Lower lobe of right lung (tissue), 2 donors: ENCODE measurements at regions not wholly inside any gene's neighbourhood (a gene's known extent, or its start where the extent isn't known, plus 50 kb on each side); places are given as distances from the start of the nearest gene placed in this dataset.

Source experiments
- ATAC-seq, 2 donors: fragments of 200-7000 bp; cut with Tn5 transposase; one replicate each; pipeline ENCODE4 v1.9.1; 2020 to 2022; ENCODE audit warnings: mild to moderate bottlenecking in 2 of 2, moderate library complexity in 2 of 2
- DNase-seq: peaks from one replicate; pipeline ENCODE4 v3.0.0-alpha.2; 2020
- H3K27ac ChIP-seq: fragments of 200-600 bp; one replicate; pipeline ENCODE4 v1.8.0; 2022
- H3K27me3 ChIP-seq: fragments of 200-600 bp; one replicate; pipeline ENCODE4 v1.8.0; 2022; ENCODE audit warnings: low read depth
- H3K36me3 ChIP-seq: fragments of 200-600 bp; one replicate; pipeline ENCODE4 v1.8.0; 2022; ENCODE audit warnings: mild to moderate bottlenecking
- H3K4me1 ChIP-seq: fragments of 200-600 bp; one replicate; pipeline ENCODE4 v1.8.0; 2022
- H3K4me3 ChIP-seq: fragments of 200-600 bp; one replicate; pipeline ENCODE4 v1.8.0; 2022; ENCODE audit warnings: mild to moderate bottlenecking
- H3K9me3 ChIP-seq: fragments of 200-600 bp; one replicate; pipeline ENCODE4 v1.8.0; 2022
- CTCF ChIP-seq: fragments of 200-600 bp; IDR thresholded peaks from one replicate; pipeline ENCODE4 v1.8.0; 2022; ENCODE audit warnings: antibody characterized with exemption, mild to moderate bottlenecking
- intact Hi-C: fragments of 100-400 bp; cut with DNase I; formaldehyde crosslinking; loops from one replicate; pipeline ENCODE4 v1.11.0; 2022
- donor health status: DM: no; HTN: yes; CAD: no; lungs with severe emphysema.

- Histone ChIP-seq H3K4me3 (no peak overlapping the region), H3K4me1 (no peaks in the 10 kb centered on the region), H3K36me3 (no peaks in the 10 kb centered on the region), H3K9me3 (peaks cover 6% of the 10 kb centered on the region), H3K27ac (no peak overlapping the region), H3K27me3 (peaks cover 12% of the 10 kb centered on the region)
- ATAC-seq = no peak
- no peak for DNase-seq
- intact Hi-C loops = no loop called here
- no peak for TF ChIP-seq CTCF
Observed at GRCh38 chr21:36596174-36596573, 102.7 kb upstream of the SIM2 start.

GRCh38 chr21:36601362-36601761 is 97.6 kb upstream of the SIM2 start:
- TF ChIP-seq CTCF = no peak

GRCh38 chr21:36602735-36603134 is 96.2 kb upstream of the SIM2 start:
- Histone ChIP-seq H3K27ac (no peak overlapping the region), H3K27me3 (peaks cover 24% of the 10 kb centered on the region), H3K4me3 (no peak overlapping the region), H3K4me1 (no peaks in the 10 kb centered on the region), H3K36me3 (no peaks in the 10 kb centered on the region), H3K9me3 (peaks cover 6% of the 10 kb centered on the region)
- intact Hi-C loops = no loop called here
- DNase-seq (no peak), ATAC-seq (no peak)
- no peak for TF ChIP-seq CTCF

More at GRCh38 chr21:36601362-36601761, 97.6 kb upstream of the SIM2 start:
- intact Hi-C loops = no loop called here
- DNase-seq (no peak), ATAC-seq (no peak)
- Histone ChIP-seq H3K4me3 (no peak overlapping the region), H3K9me3 (peaks cover 6% of the 10 kb centered on the region), H3K4me1 (no peaks in the 10 kb centered on the region), H3K27me3 (peaks cover 20% of the 10 kb centered on the region), H3K36me3 (no peaks in the 10 kb centered on the region), H3K27ac (no peak overlapping the region)

- intact Hi-C loops = no loop called here
- peaks cover 24% of the 10 kb centered on the region for H3K27me3 ChIP-seq
- no peaks in the 10 kb centered on the region for H3K4me1 ChIP-seq
- no peak for ATAC-seq
- TF ChIP-seq CTCF = no peak
- no peak for DNase-seq
- H3K4me3 ChIP-seq = no peak overlapping the region
- no peak overlapping the region for H3K27ac ChIP-seq
- no peaks in the 10 kb centered on the region for H3K36me3 ChIP-seq
- peaks cover 6% of the 10 kb centered on the region for H3K9me3 ChIP-seq
Observed at GRCh38 chr21:36603221-36603620, 95.7 kb upstream of the SIM2 start.

- Histone ChIP-seq H3K36me3 (no peaks in the 10 kb centered on the region), H3K27me3 (peaks cover 17% of the 10 kb centered on the region), H3K27ac (no peak overlapping the region), H3K9me3 (no peaks in the 10 kb centered on the region), H3K4me1 (no peaks in the 10 kb centered on the region), H3K4me3 (no peak overlapping the region)
- DNase-seq (no peak), ATAC-seq (no peak)
- intact Hi-C loops = no loop called here
- TF ChIP-seq CTCF = no peak
Observed at GRCh38 chr21:36605426-36605825, 93.5 kb upstream of the SIM2 start.
